Adrenal gland (tissue), 9 donors: ENCODE measurements at regions not wholly inside any gene's neighbourhood (a gene's known extent, or its start where the extent isn't known, plus 50 kb on each side); places are given as distances from the start of the nearest gene placed in this dataset.

Experiments
- DNase-seq, 7 donors: peaks; one replicate each; pipeline ENCODE4 v3.0.0-alpha.2; 2019 to 2020
- H3K27ac ChIP-seq, 5 donors: fragments of 200-600 bp; sonication (generic) in 4 of 5; 1 replicate in 3 of 5; 2 replicates in 2 of 5; pipeline versions ENCODE4 v1.5.1 to v1.8.0; 2016 to 2020; ENCODE audit warnings: mild to moderate bottlenecking in 1 of 5
- H3K27me3 ChIP-seq: fragments of 200-600 bp; 2 replicates; pipeline ENCODE4 v1.8.0; 2021
- H3K36me3 ChIP-seq, 2 donors: fragments of 200-600 bp; replicated peaks in 1 of 2; 1 replicate in 1 of 2; 2 replicates in 1 of 2; pipeline versions ENCODE4 v1.5.1 to v1.8.0; 2018 to 2022
- H3K4me1 ChIP-seq, 2 donors: fragments of 200-600 bp; replicated peaks in 1 of 2; 1 replicate in 1 of 2; 2 replicates in 1 of 2; pipeline versions ENCODE4 v1.5.1 to v1.8.0; 2018 to 2021
- H3K4me3 ChIP-seq, 4 donors: fragments of 200-600 bp; sonication (generic) in 3 of 4; one replicate each; pipeline ENCODE4 v1.5.1; 2016 to 2018
- H3K9me3 ChIP-seq, 3 donors: fragments of 200-600 bp; sonication (generic) in 1 of 3; replicated peaks in 1 of 3; 1 replicate in 2 of 3; 2 replicates in 1 of 3; pipeline versions ENCODE4 v1.5.1 to v1.8.0; 2016 to 2021
- CTCF ChIP-seq, 6 experiments: fragments of 450-650 bp in 4 of 6; fragments of 200-600 bp in 2 of 6; sonication (generic) in 1 of 6; IDR thresholded peaks; 1 replicate in 5 of 6; 2 replicates in 1 of 6; pipeline versions ENCODE4 v1.5.1 to v1.8.0; 2016 to 2021; ENCODE audit warnings: antibody characterized with exemption in 6 of 6, mild to moderate bottlenecking in 2 of 6, moderate library complexity in 1 of 6
- POLR2A ChIP-seq, 2 donors: fragments of 450-650 bp; IDR thresholded peaks; one replicate each; pipeline ENCODE4 v1.6.1; 2017; ENCODE audit warnings: antibody characterized with exemption in 2 of 2, mild to moderate bottlenecking in 2 of 2, moderate library complexity in 1 of 2
- WGBS, 4 donors: extraction: QIAGEN DNeasy Blood & Tissue Kit in 2 of 4; methylation state at CpG; one replicate each; pipeline versions ENCODE4 v1.1.5 to v1.1.7; 2013 to 2017; 5-methylcytosine and 5-hydroxymethylcytosine counted together
- intact Hi-C, 2 donors: fragments of 100-400 bp; cut with DNase I; formaldehyde crosslinking; loops; one replicate each; pipeline versions ENCODE4 v1.14.1 to v1.15.0; 2022 to 2023
- donor health status: healthy with polysubstance abuse.
- donor health status: Bipolar disorder and iron deficiency.
- donor health status: DM: yes; HTN: yes; CAD: no.
- donor health status: DM: no; HTN: no; CAD: no.
- donor health status: DM: no; HTN: no; CAD: no.

- no peak for DNase-seq
- no peak overlapping the region for H3K4me3 ChIP-seq
- TF ChIP-seq POLR2A (IDR thresholded peaks at IDR 0.05) (no peak), CTCF (IDR thresholded peaks at IDR 0.05) (no peak)
- WGBS, 4 donors = 68 to 75% (median 71%) methylated on average over 13 of the region's 13 CpGs
- H3K27me3 ChIP-seq = no peaks in the 10 kb centered on the region
- no peaks in the 10 kb centered on the region for H3K4me1 ChIP-seq
- no peak overlapping the region for H3K27ac ChIP-seq
- no peaks in the 10 kb centered on the region for H3K9me3 ChIP-seq
- intact Hi-C loops = no loop called here
- no peaks in the 10 kb centered on the region for H3K36me3 ChIP-seq
Measured at GRCh38 chr1:22387919-22388580, 63.6 kb upstream of the ZBTB40 start.

- H3K27ac ChIP-seq = no peak overlapping the region
- intact Hi-C loops = no loop called here
- 60 to 66% (median 62%) methylated on average over 17 to 19 of the region's 19 CpGs for WGBS, 4 donors
- DNase-seq = peak in 6 of 7 donors; percentile 33 to 59 (median 47)
- no peak for TF ChIP-seq POLR2A (IDR thresholded peaks at IDR 0.05)
- no peak for TF ChIP-seq CTCF (IDR thresholded peaks at IDR 0.05)
- H3K36me3 ChIP-seq = no peaks in the 10 kb centered on the region
- no peaks in the 10 kb centered on the region for H3K9me3 ChIP-seq
- no peaks in the 10 kb centered on the region for H3K27me3 ChIP-seq
- H3K4me3 ChIP-seq = no peak overlapping the region
- H3K4me1 ChIP-seq = no peaks in the 10 kb centered on the region
Measured at GRCh38 chr1:22388671-22389450, 62.8 kb upstream of the ZBTB40 start.

- no peaks in the 10 kb centered on the region for H3K27me3 ChIP-seq
- no peaks in the 10 kb centered on the region for H3K36me3 ChIP-seq
- DNase-seq = no peak
- WGBS, 4 donors = 58 to 82% (median 69%) methylated on average over 6 of the region's 6 CpGs
- no peak overlapping the region for H3K27ac ChIP-seq
- H3K4me3 ChIP-seq = no peak overlapping the region
- TF ChIP-seq POLR2A (IDR thresholded peaks at IDR 0.05) = no peak
- H3K9me3 ChIP-seq = no peaks in the 10 kb centered on the region
- no peaks in the 10 kb centered on the region for H3K4me1 ChIP-seq
- intact Hi-C loops = no loop called here
Measured at GRCh38 chr1:22393587-22393986, 58.1 kb upstream of the ZBTB40 start.

- H3K27ac ChIP-seq = no peak overlapping the region
- intact Hi-C loops = no loop called here
- no peaks in the 10 kb centered on the region for H3K36me3 ChIP-seq
- WGBS, 4 donors = 71 to 80% (median 74%) methylated on average over 11 of the region's 11 CpGs
- no peak for DNase-seq
- H3K4me3 ChIP-seq = no peak overlapping the region
- H3K4me1 ChIP-seq = no peaks in the 10 kb centered on the region
- H3K27me3 ChIP-seq = no peaks in the 10 kb centered on the region
- TF ChIP-seq CTCF (IDR thresholded peaks at IDR 0.05) (no peak), POLR2A (IDR thresholded peaks at IDR 0.05) (no peak)
- no peaks in the 10 kb centered on the region for H3K9me3 ChIP-seq
Measured at GRCh38 chr1:22398656-22399420, 52.8 kb upstream of the ZBTB40 start.
